OCI-LY7 (cell line): ENCODE measurements at regions not wholly inside any gene's neighbourhood (a gene's known extent, or its start where the extent isn't known, plus 50 kb on each side); places are given as distances from the start of the nearest gene placed in this dataset.

Experiments used
- BruUV-seq: library from RNA; stranded (reverse); fragments of 400-500 nt; replicated peaks from 2 replicates; lab custom pipeline; 2021; lab: Mats Ljungman, UMichigan
- CTCF ChIA-PET: fragments of 300-600 bp; sonication (Branson Sonifier 250); formaldehyde crosslinking; loops from one replicate; lab custom pipeline; 2022; ENCODE audit warnings: antibody characterized with exemption; ENCODE audit not compliant: unreplicated experiment; lab: Charles Lee
- POLR2A ChIA-PET: fragments of 300-600 bp; sonication (Branson Sonifier 250); formaldehyde crosslinking; loops from one replicate; lab custom pipeline; 2022; ENCODE audit warnings: antibody characterized with exemption; lab: Charles Lee
- DNase-seq: peaks from one replicate; pipeline ENCODE4 v3.0.0-alpha.2; 2015; ENCODE audit warnings: low spot score
- H2AFZ ChIP-seq: fragments of 200-600 bp; sonication (generic), shearing (Covaris generic); 2 replicates; pipeline ENCODE4 v1.6.1; 2014; ENCODE audit warnings: mild to moderate bottlenecking, antibody characterized with exemption, low read length, moderate library complexity
- H3K27ac ChIP-seq: fragments of 200-600 bp; sonication (generic); 2 replicates; pipeline ENCODE4 v1.5.1; 2014; ENCODE audit warnings: mixed run types, low read depth, mild to moderate bottlenecking, moderate library complexity, low read length, inconsistent platforms; ENCODE audit not compliant: poor library complexity, severe bottlenecking
- H3K36me3 ChIP-seq: fragments of 200-600 bp; sonication (generic); 2 replicates; pipeline ENCODE4 v1.6.1; 2014; ENCODE audit warnings: mild to moderate bottlenecking, antibody characterized with exemption, low read length, moderate library complexity, mixed read lengths; ENCODE audit not compliant: insufficient read depth
- H3K4me1 ChIP-seq: fragments of 200-600 bp; sonication (generic); 2 replicates; pipeline ENCODE4 v1.5.1; 2014; ENCODE audit warnings: mild to moderate bottlenecking, low read length; ENCODE audit not compliant: insufficient read depth, poor library complexity, severe bottlenecking
- H3K4me2 ChIP-seq: fragments of 200-600 bp; sonication (generic); 2 replicates; pipeline ENCODE4 v1.6.1; 2014; ENCODE audit warnings: mild to moderate bottlenecking, low read length
- H3K4me3 ChIP-seq: fragments of 200-600 bp; sonication (generic); 2 replicates; pipeline ENCODE4 v1.5.1; 2014; ENCODE audit warnings: mild to moderate bottlenecking, low read depth, low read length; ENCODE audit not compliant: poor library complexity, severe bottlenecking
- H3K79me2 ChIP-seq: fragments of 200-600 bp; sonication (generic); 2 replicates; pipeline ENCODE4 v1.6.1; 2016; ENCODE audit warnings: low read depth, mild to moderate bottlenecking, low read length, moderate library complexity, mixed read lengths; ENCODE audit not compliant: insufficient read depth
- H3K9me2 ChIP-seq: fragments of 200-600 bp; sonication (generic); 2 replicates; pipeline ENCODE4 v1.6.1; 2016; ENCODE audit warnings: mild to moderate bottlenecking, low read length, mixed read lengths; ENCODE audit not compliant: insufficient read depth
- H3K9me3 ChIP-seq: fragments of 200-600 bp; sonication (generic); 2 replicates; pipeline ENCODE4 v1.6.1; 2014; ENCODE audit warnings: mild to moderate bottlenecking, mixed run types, low read length, mixed read lengths
- H4K20me1 ChIP-seq: fragments of 200-600 bp; sonication (generic); 2 replicates; pipeline ENCODE4 v1.6.1; 2014; ENCODE audit warnings: mild to moderate bottlenecking, antibody characterized with exemption, low read length, moderate library complexity, mixed read lengths; ENCODE audit not compliant: insufficient read depth
- EZH2phosphoT487 ChIP-seq: fragments of 200-600 bp; sonication (generic); IDR thresholded peaks from 2 replicates; pipeline ENCODE4 v1.6.1; 2018; ENCODE audit warnings: low read depth, borderline replicate concordance, mild to moderate bottlenecking, mixed run types, antibody characterized with exemption, low read length, moderate library complexity, mixed read lengths
- intact Hi-C: fragments of 100-400 bp; cut with micrococcal nuclease; formaldehyde crosslinking; loops from one replicate; pipeline ENCODE4 v1.10.0; 2022; ENCODE audit not compliant: unreplicated experiment
- TF ChIP-seq, protein P1 (sequence below): fragments of 200-600 bp; sonication (generic); conservative IDR thresholded peaks from 2 replicates; pipeline ENCODE4 v1.5.1; 2014; ENCODE audit warnings: mild to moderate bottlenecking, antibody characterized with exemption, low read length, moderate library complexity, mixed read lengths

- H3K36me3 ChIP-seq = no peaks in the 10 kb centered on the region
- intact Hi-C loops = no loop called here
- POLR2A ChIA-PET = no interaction called here
Measured at GRCh38 chr1:90605070-90605469, 112.0 kb downstream of the BARHL2 start.

GRCh38 chr1:90593312-90593711 is 123.8 kb downstream of the BARHL2 start:
- Histone ChIP-seq H3K9me2 (no peaks in the 10 kb centered on the region), H3K36me3 (no peaks in the 10 kb centered on the region), H2AFZ (no peak overlapping the region), H3K27ac (no peak overlapping the region), H3K4me3 (no peak overlapping the region), H3K4me1 (no peaks in the 10 kb centered on the region), H4K20me1 (no peaks in the 10 kb centered on the region), H3K79me2 (no peaks in the 10 kb centered on the region), H3K4me2 (no peak overlapping the region), H3K9me3 (no peaks in the 10 kb centered on the region)
- CTCF ChIA-PET = no interaction called here
- intact Hi-C loops = no loop called here
- no peak for DNase-seq
- POLR2A ChIA-PET = no interaction called here
- TF ChIP-seq, protein P1, sequence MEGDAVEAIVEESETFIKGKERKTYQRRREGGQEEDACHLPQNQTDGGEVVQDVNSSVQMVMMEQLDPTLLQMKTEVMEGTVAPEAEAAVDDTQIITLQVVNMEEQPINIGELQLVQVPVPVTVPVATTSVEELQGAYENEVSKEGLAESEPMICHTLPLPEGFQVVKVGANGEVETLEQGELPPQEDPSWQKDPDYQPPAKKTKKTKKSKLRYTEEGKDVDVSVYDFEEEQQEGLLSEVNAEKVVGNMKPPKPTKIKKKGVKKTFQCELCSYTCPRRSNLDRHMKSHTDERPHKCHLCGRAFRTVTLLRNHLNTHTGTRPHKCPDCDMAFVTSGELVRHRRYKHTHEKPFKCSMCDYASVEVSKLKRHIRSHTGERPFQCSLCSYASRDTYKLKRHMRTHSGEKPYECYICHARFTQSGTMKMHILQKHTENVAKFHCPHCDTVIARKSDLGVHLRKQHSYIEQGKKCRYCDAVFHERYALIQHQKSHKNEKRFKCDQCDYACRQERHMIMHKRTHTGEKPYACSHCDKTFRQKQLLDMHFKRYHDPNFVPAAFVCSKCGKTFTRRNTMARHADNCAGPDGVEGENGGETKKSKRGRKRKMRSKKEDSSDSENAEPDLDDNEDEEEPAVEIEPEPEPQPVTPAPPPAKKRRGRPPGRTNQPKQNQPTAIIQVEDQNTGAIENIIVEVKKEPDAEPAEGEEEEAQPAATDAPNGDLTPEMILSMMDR = no peak
- no peak for TF ChIP-seq EZH2phosphoT487
- no TSS peak for BruUV-seq

More at GRCh38 chr1:90605070-90605469, 112.0 kb downstream of the BARHL2 start:
- DNase-seq = no peak
- Histone ChIP-seq H3K4me1 (no peaks in the 10 kb centered on the region), H2AFZ (no peak overlapping the region), H3K79me2 (no peaks in the 10 kb centered on the region), H4K20me1 (no peaks in the 10 kb centered on the region), H3K9me2 (no peaks in the 10 kb centered on the region), H3K4me2 (no peak overlapping the region), H3K27ac (no peak overlapping the region), H3K9me3 (no peaks in the 10 kb centered on the region), H3K4me3 (no peak overlapping the region)
- BruUV-seq = no TSS peak
- CTCF ChIA-PET = no interaction called here
- TF ChIP-seq, protein P1 = no peak
- no peak for TF ChIP-seq EZH2phosphoT487

- H3K9me2 ChIP-seq = no peaks in the 10 kb centered on the region
- CTCF ChIA-PET = no interaction called here
Measured at GRCh38 chr1:90591970-90592356, 125.1 kb downstream of the BARHL2 start.

More at GRCh38 chr1:90591970-90592356, 125.1 kb downstream of the BARHL2 start:
- no peaks in the 10 kb centered on the region for H4K20me1 ChIP-seq
- H3K27ac ChIP-seq = no peak overlapping the region
- intact Hi-C loops = no loop called here
- H3K9me3 ChIP-seq = no peaks in the 10 kb centered on the region
- DNase-seq = no peak
- no peaks in the 10 kb centered on the region for H3K79me2 ChIP-seq
- TF ChIP-seq, protein P1 = no peak
- no peak for TF ChIP-seq EZH2phosphoT487
- no TSS peak for BruUV-seq
- H3K36me3 ChIP-seq = no peaks in the 10 kb centered on the region
- no peak overlapping the region for H2AFZ ChIP-seq
- H3K4me3 ChIP-seq = no peak overlapping the region
- no peaks in the 10 kb centered on the region for H3K4me1 ChIP-seq
- H3K4me2 ChIP-seq = no peak overlapping the region
- POLR2A ChIA-PET = no interaction called here
